ENCODE measurements at regions not wholly inside any gene's neighbourhood (a gene's known extent, or its start where the extent isn't known, plus 50 kb on each side); places are given as distances from the start of the nearest gene placed in this dataset.

GRCh38 chr14:29486132-29486531 is 441.5 kb downstream of the PRKD1 start:
- Histone ChIP-seq H3K9ac (ENCODE audit: low read length) (no peak overlapping the region), H2BK5ac (ENCODE audit: low read length) (no peak overlapping the region), H3K79me2 (ENCODE audit: control insufficient read depth, insufficient read depth, low read length) (no peaks in the 10 kb centered on the region), H4K8ac (ENCODE audit: low read depth, low read length) (no peak overlapping the region), H2BK15ac (replicated peaks; ENCODE audit: low read depth) (no peak overlapping the region), H3K79me1 (ENCODE audit: low read length) (no peaks in the 10 kb centered on the region), H3K27me3 (ENCODE audit: insufficient read depth, low read length, poor library complexity) (no peaks in the 10 kb centered on the region), H3K56ac (ENCODE audit: low read length) (no peak overlapping the region), H2BK120ac (ENCODE audit: low read depth, low read length) (no peak overlapping the region), H3K18ac (ENCODE audit: low read length) (no peak overlapping the region), H2AK5ac (ENCODE audit: low read length) (no peak overlapping the region), H4K5ac (ENCODE audit: low read length) (no peak overlapping the region), H3K36me3 (ENCODE audit: control insufficient read depth, insufficient read depth, low read length) (no peaks in the 10 kb centered on the region), H3K23ac (ENCODE audit: low read length) (no peak overlapping the region), H3K4me2 (ENCODE audit: low read length) (no peak overlapping the region), H3K4me3 (ENCODE audit: low read length) (no peak overlapping the region), H3K4ac (ENCODE audit: low read depth, low read length) (no peak overlapping the region), H3K27ac (ENCODE audit: low read depth, low read length) (no peak overlapping the region), H3K4me1 (ENCODE audit: control insufficient read depth, low read depth, low read length) (no peaks in the 10 kb centered on the region)
- no peak for DNase-seq
- no CpG with 5 or more reads among the region's 4 CpGs for WGBS (ENCODE audit: extremely low coverage, insufficient coverage, low lambda C conversion rate)

DNA sequence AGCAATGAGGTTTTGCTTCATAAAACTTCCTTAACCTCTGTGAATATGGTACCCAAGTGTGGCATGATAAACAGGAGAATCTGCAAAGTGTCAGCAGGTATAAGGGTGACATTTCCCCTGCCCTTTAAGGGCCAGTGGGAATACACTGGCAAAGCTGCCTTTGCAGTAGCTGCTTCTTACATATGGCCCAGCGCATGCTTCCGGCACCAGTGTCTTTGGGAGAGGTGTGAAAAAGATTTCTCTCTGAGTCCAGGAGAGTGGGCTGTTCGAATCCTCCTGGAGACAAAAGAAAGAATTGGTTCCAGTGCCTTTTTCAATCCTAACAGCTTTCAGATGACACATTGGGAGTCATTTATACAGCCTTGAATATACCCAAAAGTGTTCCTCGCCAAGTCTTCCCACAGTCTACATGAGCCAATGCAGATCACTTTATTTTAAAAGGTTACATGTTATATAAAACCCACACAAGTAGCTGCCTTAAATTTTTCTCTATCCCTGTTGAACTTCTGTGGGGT is 437.7 kb downstream of the PRKD1 start:
- Histone ChIP-seq H3K18ac (ENCODE audit: low read length) (no peak overlapping the region), H2BK15ac (replicated peaks; ENCODE audit: low read depth) (no peak overlapping the region), H2BK5ac (ENCODE audit: low read length) (no peak overlapping the region), H3K27me3 (ENCODE audit: insufficient read depth, low read length, poor library complexity) (no peaks in the 10 kb centered on the region), H2BK120ac (ENCODE audit: low read depth, low read length) (no peak overlapping the region), H3K9ac (ENCODE audit: low read length) (no peak overlapping the region), H3K27ac (ENCODE audit: low read depth, low read length) (no peak overlapping the region), H4K5ac (ENCODE audit: low read length) (no peak overlapping the region), H3K4me3 (ENCODE audit: low read length) (no peak overlapping the region), H3K4ac (ENCODE audit: low read depth, low read length) (no peak overlapping the region), H3K4me2 (ENCODE audit: low read length) (no peak overlapping the region), H3K79me2 (ENCODE audit: control insufficient read depth, insufficient read depth, low read length) (no peaks in the 10 kb centered on the region), H3K23ac (ENCODE audit: low read length) (no peak overlapping the region), H2AK5ac (ENCODE audit: low read length) (no peak overlapping the region), H3K4me1 (ENCODE audit: control insufficient read depth, low read depth, low read length) (no peaks in the 10 kb centered on the region), H3K56ac (ENCODE audit: low read length) (no peak overlapping the region), H3K79me1 (ENCODE audit: low read length) (no peaks in the 10 kb centered on the region), H4K8ac (ENCODE audit: low read depth, low read length) (no peak overlapping the region), H3K36me3 (ENCODE audit: control insufficient read depth, insufficient read depth, low read length) (no peaks in the 10 kb centered on the region)
- WGBS (ENCODE audit: extremely low coverage, insufficient coverage, low lambda C conversion rate) = no CpG with 5 or more reads among the region's 4 CpGs
- DNase-seq = no peak

DNA sequence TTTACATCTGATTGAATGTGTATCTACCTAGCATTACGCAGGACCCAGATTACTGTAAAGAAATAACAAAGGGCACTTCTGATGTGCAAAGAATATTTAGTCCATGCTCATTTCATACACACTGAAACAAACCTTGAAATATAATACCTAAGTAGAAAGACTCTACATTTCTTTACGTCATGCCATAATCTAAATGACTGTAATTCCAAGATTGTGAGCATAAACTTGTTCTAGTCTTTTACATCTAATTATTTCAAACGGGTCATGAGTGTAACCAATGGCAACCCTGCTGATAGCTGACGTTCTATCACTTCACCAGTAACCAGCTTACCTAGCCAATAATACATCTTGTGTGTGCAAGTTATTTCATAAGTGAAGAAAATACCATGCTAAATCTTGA is 433.8 kb downstream of the PRKD1 start:
- Histone ChIP-seq H3K27me3 (ENCODE audit: insufficient read depth, low read length, poor library complexity) (no peaks in the 10 kb centered on the region), H4K5ac (ENCODE audit: low read length) (no peak overlapping the region), H3K4ac (ENCODE audit: low read depth, low read length) (no peak overlapping the region), H3K4me2 (ENCODE audit: low read length) (no peak overlapping the region), H3K23ac (ENCODE audit: low read length) (no peak overlapping the region), H2BK15ac (replicated peaks; ENCODE audit: low read depth) (no peak overlapping the region), H2AK5ac (ENCODE audit: low read length) (no peak overlapping the region), H3K79me1 (ENCODE audit: low read length) (no peaks in the 10 kb centered on the region), H3K18ac (ENCODE audit: low read length) (no peak overlapping the region), H3K4me1 (ENCODE audit: control insufficient read depth, low read depth, low read length) (no peaks in the 10 kb centered on the region), H3K79me2 (ENCODE audit: control insufficient read depth, insufficient read depth, low read length) (no peaks in the 10 kb centered on the region), H3K56ac (ENCODE audit: low read length) (no peak overlapping the region), H4K8ac (ENCODE audit: low read depth, low read length) (no peak overlapping the region), H2BK120ac (ENCODE audit: low read depth, low read length) (no peak overlapping the region), H3K36me3 (ENCODE audit: control insufficient read depth, insufficient read depth, low read length) (no peaks in the 10 kb centered on the region), H3K27ac (ENCODE audit: low read depth, low read length) (no peak overlapping the region), H3K4me3 (ENCODE audit: low read length) (no peak overlapping the region), H3K9ac (ENCODE audit: low read length) (no peak overlapping the region), H2BK5ac (ENCODE audit: low read length) (no peak overlapping the region)
- WGBS (ENCODE audit: extremely low coverage, insufficient coverage, low lambda C conversion rate) = no CpG with 5 or more reads among the region's 4 CpGs
- no peak for DNase-seq

DNA sequence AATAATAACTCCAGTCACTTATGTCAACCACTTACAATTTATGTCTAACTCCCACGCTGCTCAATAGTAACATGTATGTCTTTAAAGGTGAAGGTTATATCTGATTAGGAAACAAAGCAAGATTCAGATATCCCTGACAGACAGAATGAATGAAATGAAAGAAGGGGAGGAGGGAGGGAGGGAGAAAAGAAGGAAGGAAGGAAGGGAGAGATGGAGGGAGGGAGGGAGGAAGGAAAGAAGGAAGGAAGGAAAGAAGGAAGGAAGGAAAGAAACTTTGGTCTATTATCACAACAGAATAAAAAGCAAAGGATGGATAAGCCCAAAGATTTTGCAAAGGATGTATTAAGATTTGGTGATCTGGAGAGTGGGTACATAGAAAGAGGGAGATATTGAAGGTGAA is 433.3 kb downstream of the PRKD1 start:
- Histone ChIP-seq H3K4me1 (ENCODE audit: control insufficient read depth, low read depth, low read length) (no peaks in the 10 kb centered on the region), H4K5ac (ENCODE audit: low read length) (no peak overlapping the region), H2BK5ac (ENCODE audit: low read length) (no peak overlapping the region), H4K8ac (ENCODE audit: low read depth, low read length) (no peak overlapping the region), H3K27ac (ENCODE audit: low read depth, low read length) (no peak overlapping the region), H3K36me3 (ENCODE audit: control insufficient read depth, insufficient read depth, low read length) (no peaks in the 10 kb centered on the region), H3K9ac (ENCODE audit: low read length) (no peak overlapping the region), H3K56ac (ENCODE audit: low read length) (no peak overlapping the region), H3K4me3 (ENCODE audit: low read length) (no peak overlapping the region), H3K4ac (ENCODE audit: low read depth, low read length) (no peak overlapping the region), H2BK15ac (replicated peaks; ENCODE audit: low read depth) (no peak overlapping the region), H3K79me1 (ENCODE audit: low read length) (no peaks in the 10 kb centered on the region), H3K27me3 (ENCODE audit: insufficient read depth, low read length, poor library complexity) (no peaks in the 10 kb centered on the region), H3K79me2 (ENCODE audit: control insufficient read depth, insufficient read depth, low read length) (no peaks in the 10 kb centered on the region), H2AK5ac (ENCODE audit: low read length) (no peak overlapping the region), H3K4me2 (ENCODE audit: low read length) (no peak overlapping the region), H2BK120ac (ENCODE audit: low read depth, low read length) (no peak overlapping the region), H3K18ac (ENCODE audit: low read length) (no peak overlapping the region), H3K23ac (ENCODE audit: low read length) (no peak overlapping the region)
- WGBS (ENCODE audit: extremely low coverage, insufficient coverage, low lambda C conversion rate) = no CpG with 5 or more reads among the region's 1 CpG
- DNase-seq = no peak

GRCh38 chr14:29503903-29504302 is 423.7 kb downstream of the PRKD1 start:
- no peak overlapping the region for H2BK120ac ChIP-seq (ENCODE audit: low read depth, low read length)
- H4K5ac ChIP-seq (ENCODE audit: low read length) = no peak overlapping the region
- no peak overlapping the region for H3K4ac ChIP-seq (ENCODE audit: low read depth, low read length)
- no peaks in the 10 kb centered on the region for H3K79me2 ChIP-seq (ENCODE audit: control insufficient read depth, insufficient read depth, low read length)
- H3K4me2 ChIP-seq (ENCODE audit: low read length) = no peak overlapping the region
- H3K18ac ChIP-seq (ENCODE audit: low read length) = no peak overlapping the region
- H4K8ac ChIP-seq (ENCODE audit: low read depth, low read length) = no peak overlapping the region
- H3K79me1 ChIP-seq (ENCODE audit: low read length) = no peaks in the 10 kb centered on the region
- no peak overlapping the region for H3K4me3 ChIP-seq (ENCODE audit: low read length)
- H3K36me3 ChIP-seq (ENCODE audit: control insufficient read depth, insufficient read depth, low read length) = no peaks in the 10 kb centered on the region
- no peak overlapping the region for H2AK5ac ChIP-seq (ENCODE audit: low read length)
- DNase-seq = no peak
- H3K27me3 ChIP-seq (ENCODE audit: insufficient read depth, low read length, poor library complexity) = no peaks in the 10 kb centered on the region
- no peak overlapping the region for H3K9ac ChIP-seq (ENCODE audit: low read length)
- H2BK15ac ChIP-seq (replicated peaks; ENCODE audit: low read depth) = no peak overlapping the region
- H3K27ac ChIP-seq (ENCODE audit: low read depth, low read length) = no peak overlapping the region
- no peak overlapping the region for H3K23ac ChIP-seq (ENCODE audit: low read length)
- H3K4me1 ChIP-seq (ENCODE audit: control insufficient read depth, low read depth, low read length) = no peaks in the 10 kb centered on the region
- H3K56ac ChIP-seq (ENCODE audit: low read length) = no peak overlapping the region
- H2BK5ac ChIP-seq (ENCODE audit: low read length) = no peak overlapping the region

- Histone ChIP-seq H3K4me2 (ENCODE audit: low read length) (no peak overlapping the region), H4K5ac (ENCODE audit: low read length) (no peak overlapping the region), H3K27ac (ENCODE audit: low read depth, low read length) (no peak overlapping the region), H3K23ac (ENCODE audit: low read length) (no peak overlapping the region), H2BK5ac (ENCODE audit: low read length) (no peak overlapping the region), H3K4me3 (ENCODE audit: low read length) (no peak overlapping the region), H3K36me3 (ENCODE audit: control insufficient read depth, insufficient read depth, low read length) (no peaks in the 10 kb centered on the region), H2BK120ac (ENCODE audit: low read depth, low read length) (no peak overlapping the region), H3K9ac (ENCODE audit: low read length) (no peak overlapping the region), H3K79me1 (ENCODE audit: low read length) (no peaks in the 10 kb centered on the region), H3K27me3 (ENCODE audit: insufficient read depth, low read length, poor library complexity) (no peaks in the 10 kb centered on the region), H3K18ac (ENCODE audit: low read length) (no peak overlapping the region), H2AK5ac (ENCODE audit: low read length) (no peak overlapping the region), H3K79me2 (ENCODE audit: control insufficient read depth, insufficient read depth, low read length) (no peaks in the 10 kb centered on the region), H4K8ac (ENCODE audit: low read depth, low read length) (no peak overlapping the region), H2BK15ac (replicated peaks; ENCODE audit: low read depth) (no peak overlapping the region), H3K4ac (ENCODE audit: low read depth, low read length) (no peak overlapping the region), H3K4me1 (ENCODE audit: control insufficient read depth, low read depth, low read length) (no peaks in the 10 kb centered on the region), H3K56ac (ENCODE audit: low read length) (no peak overlapping the region)
- DNase-seq = no peak
- WGBS (ENCODE audit: extremely low coverage, insufficient coverage, low lambda C conversion rate) = no CpG with 5 or more reads among the region's 2 CpGs
Observed at GRCh38 chr14:29518335-29518734, 409.3 kb downstream of the PRKD1 start.

All from mesendoderm (in vitro differentiated cells).